ENCODE measurements at regions not wholly inside any gene's neighbourhood (a gene's known extent, or its start where the extent isn't known, plus 50 kb on each side); places are given as distances from the start of the nearest gene placed in this dataset.
"Not testable (repeated sequence)": the region's sequence is repeated elsewhere in the genome, so short reads cannot be mapped to it uniquely, and the experiment has no call there.

DNA sequence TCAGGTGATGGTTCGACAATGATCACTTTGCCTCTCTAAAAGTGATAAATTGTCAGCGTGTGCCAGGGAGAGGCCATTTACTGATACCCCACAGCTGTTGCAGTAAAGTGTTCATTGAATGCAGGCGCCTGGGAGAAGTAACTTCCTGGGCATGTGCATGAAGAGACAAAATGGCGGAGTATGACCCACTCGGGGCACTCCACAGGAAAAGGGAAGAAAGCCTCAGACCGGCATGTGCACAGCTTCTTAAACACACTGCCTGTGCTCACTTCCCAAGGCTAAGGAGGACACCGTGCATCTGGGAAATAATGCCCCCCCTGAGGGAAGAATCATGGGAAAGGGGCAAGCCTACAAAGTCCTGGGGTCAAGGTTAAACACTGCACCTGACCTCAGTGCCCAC is 329.5 kb downstream of the ICE1 start:
- no peak for DNase-seq (ENCODE audit: extremely low read depth, low read depth)
- TF ChIP-seq, protein P1, sequence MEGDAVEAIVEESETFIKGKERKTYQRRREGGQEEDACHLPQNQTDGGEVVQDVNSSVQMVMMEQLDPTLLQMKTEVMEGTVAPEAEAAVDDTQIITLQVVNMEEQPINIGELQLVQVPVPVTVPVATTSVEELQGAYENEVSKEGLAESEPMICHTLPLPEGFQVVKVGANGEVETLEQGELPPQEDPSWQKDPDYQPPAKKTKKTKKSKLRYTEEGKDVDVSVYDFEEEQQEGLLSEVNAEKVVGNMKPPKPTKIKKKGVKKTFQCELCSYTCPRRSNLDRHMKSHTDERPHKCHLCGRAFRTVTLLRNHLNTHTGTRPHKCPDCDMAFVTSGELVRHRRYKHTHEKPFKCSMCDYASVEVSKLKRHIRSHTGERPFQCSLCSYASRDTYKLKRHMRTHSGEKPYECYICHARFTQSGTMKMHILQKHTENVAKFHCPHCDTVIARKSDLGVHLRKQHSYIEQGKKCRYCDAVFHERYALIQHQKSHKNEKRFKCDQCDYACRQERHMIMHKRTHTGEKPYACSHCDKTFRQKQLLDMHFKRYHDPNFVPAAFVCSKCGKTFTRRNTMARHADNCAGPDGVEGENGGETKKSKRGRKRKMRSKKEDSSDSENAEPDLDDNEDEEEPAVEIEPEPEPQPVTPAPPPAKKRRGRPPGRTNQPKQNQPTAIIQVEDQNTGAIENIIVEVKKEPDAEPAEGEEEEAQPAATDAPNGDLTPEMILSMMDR (IDR thresholded peaks at IDR 0.05; ENCODE audit: low read depth, low read length): no peak

DNA sequence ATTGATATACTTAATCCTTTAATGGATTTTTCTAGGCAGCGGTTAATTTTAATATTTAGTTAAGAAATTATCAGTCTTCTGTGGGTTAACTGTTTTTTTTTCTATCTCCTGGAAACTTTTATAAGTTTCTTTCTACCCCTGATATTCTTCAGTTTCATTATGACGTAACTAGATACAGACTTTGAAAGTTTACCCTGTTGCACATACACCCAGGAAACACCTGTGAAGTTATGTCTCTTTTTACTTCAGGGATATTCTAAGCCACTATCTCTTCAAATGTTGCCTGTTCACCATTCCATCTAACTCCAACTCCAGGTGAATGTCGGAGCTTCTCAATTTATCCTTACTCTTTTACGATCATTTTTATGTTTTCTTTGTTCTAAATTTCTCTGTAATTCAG is 329.0 kb downstream of the ICE1 start:
- TF ChIP-seq, protein P1 (IDR thresholded peaks at IDR 0.05; ENCODE audit: low read depth, low read length): no peak
- DNase-seq (ENCODE audit: extremely low read depth, low read depth): no peak

DNA sequence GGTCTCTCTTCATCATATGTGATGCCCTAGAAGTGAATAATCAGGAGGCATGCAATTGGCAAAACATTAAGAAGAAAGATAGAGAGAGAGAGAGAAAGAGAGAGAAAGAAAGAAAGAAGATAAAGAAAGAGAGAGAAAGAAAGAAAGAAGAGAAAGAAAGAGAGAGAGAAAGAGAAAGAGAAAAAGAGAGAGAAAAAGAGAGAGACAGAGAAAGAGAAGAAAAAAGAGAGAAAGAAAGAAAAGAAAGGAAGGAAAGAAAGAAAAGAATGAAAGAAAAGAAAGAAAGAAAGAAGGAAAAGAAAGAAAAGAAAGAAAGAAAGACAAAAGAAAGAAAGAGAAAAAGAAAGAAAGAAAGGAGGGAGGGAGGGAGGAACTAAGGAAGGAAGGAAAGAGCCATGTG is 318.9 kb downstream of the ICE1 start:
- DNase-seq (ENCODE audit: extremely low read depth, low read depth): no peak
- TF ChIP-seq, protein P1 (IDR thresholded peaks at IDR 0.05; ENCODE audit: low read depth, low read length): no peak

DNA sequence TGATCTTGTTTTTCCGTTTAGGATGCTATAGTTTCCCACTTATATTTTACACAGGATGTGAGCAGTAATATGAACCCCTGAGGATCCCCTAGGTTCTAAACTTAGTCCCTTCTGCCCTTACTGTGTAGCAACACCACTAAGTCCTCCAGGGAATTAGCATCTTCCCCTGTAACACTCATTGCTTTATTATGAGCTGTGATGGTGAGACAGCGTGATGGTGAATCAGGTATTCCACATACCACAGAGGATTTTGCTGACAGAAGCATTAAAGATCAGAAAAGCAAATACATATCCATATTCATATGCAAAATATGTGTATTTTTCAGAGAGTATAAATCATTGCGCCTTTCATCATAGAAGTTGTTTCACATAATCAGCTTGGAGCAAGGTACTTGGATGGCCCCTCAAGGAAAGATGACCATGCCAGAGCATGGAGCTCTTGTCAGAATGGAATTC is 317.0 kb downstream of the ICE1 start:
- DNase-seq (ENCODE audit: extremely low read depth, low read depth): no peak
- TF ChIP-seq, protein P1 (IDR thresholded peaks at IDR 0.05; ENCODE audit: low read depth, low read length): no peak

DNA sequence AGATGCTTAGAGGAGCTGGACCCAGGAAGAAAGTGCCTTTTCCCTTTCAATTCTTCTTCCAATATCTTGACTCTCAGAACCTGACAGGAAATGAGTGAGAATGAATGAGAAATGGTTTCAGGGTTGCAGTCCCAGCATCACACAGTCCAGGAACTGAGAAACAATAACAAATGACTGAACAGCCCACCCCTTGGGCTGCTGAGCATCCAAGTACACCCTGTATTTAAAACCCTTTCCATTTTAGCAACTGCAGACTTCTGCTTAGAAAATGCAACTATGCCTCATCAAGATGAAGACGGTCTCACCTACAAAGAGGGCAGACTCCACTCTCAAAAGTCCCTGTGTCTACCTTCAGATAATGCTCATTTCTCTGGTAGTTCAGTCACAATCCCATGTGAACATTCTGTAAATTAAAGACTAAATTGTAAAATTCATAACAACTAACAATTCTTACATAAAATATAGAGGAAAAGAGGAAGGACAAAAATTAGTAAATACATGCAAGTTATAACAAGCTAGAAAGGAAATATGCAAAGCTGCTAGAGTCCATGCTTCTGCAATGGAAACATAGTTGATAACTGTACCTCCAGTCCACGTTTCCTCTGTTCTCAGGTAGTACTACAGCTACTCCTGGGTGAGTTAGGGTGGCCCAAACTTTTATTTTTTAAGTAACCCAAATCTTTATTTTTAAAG is 316.5 kb downstream of the ICE1 start:
- TF ChIP-seq, protein P1 (IDR thresholded peaks at IDR 0.05; ENCODE audit: low read depth, low read length): no peak
- no peak for DNase-seq (ENCODE audit: extremely low read depth, low read depth)

DNA sequence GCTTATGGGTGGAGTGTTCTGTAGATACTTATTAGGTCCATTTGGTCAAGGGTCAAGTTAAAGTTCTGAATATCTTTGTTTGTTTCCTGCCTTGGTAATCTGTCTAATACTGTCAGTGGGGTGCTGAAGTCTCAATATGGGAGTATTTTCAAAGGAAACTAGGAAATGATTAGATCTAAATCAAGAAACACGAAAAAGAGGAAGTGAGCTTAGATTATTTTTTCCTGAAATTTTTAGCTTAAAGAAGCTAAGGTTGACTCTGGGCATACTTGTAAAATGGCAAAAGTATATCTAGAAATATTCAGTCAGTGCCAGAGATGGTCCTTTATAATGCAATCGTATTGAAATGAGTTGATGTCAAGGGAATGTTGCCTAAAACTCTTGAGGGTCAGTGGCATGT is 313.5 kb downstream of the ICE1 start:
- DNase-seq (ENCODE audit: extremely low read depth, low read depth): no peak
- TF ChIP-seq, protein P1 (IDR thresholded peaks at IDR 0.05; ENCODE audit: low read depth, low read length): no peak

DNA sequence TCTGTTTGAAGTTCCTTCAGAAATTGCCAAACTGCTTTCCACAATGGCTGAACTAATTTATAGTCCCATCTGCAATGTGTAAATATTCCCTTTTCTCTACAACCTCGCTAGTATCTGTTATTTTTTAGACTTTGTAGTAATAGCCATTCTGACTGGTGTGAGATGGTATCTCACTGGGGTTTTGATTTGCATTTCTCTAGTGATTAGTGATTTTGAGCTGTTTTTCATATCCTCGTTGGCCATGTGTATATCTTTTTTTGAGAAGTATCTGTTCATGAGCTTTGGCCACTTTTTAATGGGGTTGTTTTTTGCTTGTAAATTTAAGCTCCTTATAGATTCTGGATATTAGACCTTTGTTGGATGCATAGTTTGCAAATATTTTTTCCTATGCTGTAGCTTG is 310.6 kb downstream of the ICE1 start:
- not testable (repeated sequence) for DNase-seq (ENCODE audit: extremely low read depth, low read depth)

DNA sequence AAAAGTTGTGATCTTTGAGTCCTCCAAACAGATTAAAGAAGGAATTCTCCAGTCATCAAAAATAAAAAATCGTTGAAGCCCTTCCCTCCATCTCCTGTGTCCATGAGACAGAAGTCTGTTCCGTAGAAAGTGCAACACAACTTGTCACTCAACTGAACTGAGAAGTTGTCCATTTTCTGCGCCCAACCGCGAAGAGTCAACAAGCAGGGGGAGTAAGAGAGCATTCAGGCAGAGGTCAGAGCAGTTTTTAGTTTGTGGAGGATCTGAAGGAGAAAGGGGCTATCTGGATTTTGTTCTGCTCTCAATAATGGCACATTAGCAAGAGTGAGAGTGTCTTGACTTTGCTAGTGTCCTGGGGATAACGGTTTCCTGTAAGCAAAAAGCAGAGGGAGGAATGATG is 303.9 kb downstream of the ICE1 start:
- DNase-seq (ENCODE audit: extremely low read depth, low read depth): no peak
- TF ChIP-seq, protein P1 (IDR thresholded peaks at IDR 0.05; ENCODE audit: low read depth, low read length): no peak
